ENCODE measurements at regions not wholly inside any gene's neighbourhood (a gene's known extent, or its start where the extent isn't known, plus 50 kb on each side); places are given as distances from the start of the nearest gene placed in this dataset.

DNA sequence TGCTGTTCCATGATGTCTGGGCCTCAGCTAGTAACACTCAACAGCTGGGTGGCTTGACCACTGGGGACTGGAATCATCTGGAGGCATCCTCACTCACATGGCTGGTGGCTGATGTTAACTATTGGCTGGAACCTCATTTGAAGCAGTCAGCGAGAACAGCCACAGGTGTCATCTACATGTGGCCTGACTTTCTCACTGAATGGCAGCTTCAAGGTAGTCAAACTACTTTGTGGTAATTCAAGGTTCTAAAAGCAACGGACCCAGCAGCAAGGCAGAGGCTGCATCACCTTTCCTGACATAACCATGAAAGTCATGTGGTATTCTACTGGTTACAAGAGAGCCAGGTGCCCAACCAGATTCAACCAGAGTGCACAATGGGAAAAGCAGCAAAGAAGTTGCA is 115.9 kb upstream of the DST start:
- H3K4me3 ChIP-seq (replicated peaks; ENCODE audit: low read depth, low read length), result no peak overlapping the region
- DNase-seq (ENCODE audit: low read depth), result no peak
- TF ChIP-seq, protein P1, sequence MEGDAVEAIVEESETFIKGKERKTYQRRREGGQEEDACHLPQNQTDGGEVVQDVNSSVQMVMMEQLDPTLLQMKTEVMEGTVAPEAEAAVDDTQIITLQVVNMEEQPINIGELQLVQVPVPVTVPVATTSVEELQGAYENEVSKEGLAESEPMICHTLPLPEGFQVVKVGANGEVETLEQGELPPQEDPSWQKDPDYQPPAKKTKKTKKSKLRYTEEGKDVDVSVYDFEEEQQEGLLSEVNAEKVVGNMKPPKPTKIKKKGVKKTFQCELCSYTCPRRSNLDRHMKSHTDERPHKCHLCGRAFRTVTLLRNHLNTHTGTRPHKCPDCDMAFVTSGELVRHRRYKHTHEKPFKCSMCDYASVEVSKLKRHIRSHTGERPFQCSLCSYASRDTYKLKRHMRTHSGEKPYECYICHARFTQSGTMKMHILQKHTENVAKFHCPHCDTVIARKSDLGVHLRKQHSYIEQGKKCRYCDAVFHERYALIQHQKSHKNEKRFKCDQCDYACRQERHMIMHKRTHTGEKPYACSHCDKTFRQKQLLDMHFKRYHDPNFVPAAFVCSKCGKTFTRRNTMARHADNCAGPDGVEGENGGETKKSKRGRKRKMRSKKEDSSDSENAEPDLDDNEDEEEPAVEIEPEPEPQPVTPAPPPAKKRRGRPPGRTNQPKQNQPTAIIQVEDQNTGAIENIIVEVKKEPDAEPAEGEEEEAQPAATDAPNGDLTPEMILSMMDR (IDR thresholded peaks at IDR 0.05; ENCODE audit: low read length, missing control alignments), result no peak

DNA sequence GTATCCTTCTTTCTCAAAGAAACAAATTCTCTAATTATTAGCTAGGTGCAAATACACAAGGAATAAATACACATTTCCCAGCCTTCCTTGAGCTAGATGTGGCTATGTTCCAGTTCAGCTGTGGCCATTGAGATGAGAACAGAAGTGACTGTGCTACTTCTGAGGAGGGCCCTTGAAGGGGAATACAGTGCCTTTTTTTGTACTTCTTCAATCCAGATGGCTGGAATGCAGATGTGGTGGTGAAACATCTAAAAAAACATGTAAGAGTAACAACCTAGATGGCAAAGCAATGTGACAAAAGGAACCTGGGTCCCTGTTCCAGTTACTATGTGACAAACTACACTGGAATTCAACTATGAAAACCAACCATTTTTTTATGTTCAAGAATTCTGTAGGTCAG is 115.4 kb upstream of the DST start:
- TF ChIP-seq, protein P1 (IDR thresholded peaks at IDR 0.05; ENCODE audit: low read length, missing control alignments), result no peak
- no peak overlapping the region for H3K4me3 ChIP-seq (replicated peaks; ENCODE audit: low read depth, low read length)
- DNase-seq (ENCODE audit: low read depth), result no peak

DNA sequence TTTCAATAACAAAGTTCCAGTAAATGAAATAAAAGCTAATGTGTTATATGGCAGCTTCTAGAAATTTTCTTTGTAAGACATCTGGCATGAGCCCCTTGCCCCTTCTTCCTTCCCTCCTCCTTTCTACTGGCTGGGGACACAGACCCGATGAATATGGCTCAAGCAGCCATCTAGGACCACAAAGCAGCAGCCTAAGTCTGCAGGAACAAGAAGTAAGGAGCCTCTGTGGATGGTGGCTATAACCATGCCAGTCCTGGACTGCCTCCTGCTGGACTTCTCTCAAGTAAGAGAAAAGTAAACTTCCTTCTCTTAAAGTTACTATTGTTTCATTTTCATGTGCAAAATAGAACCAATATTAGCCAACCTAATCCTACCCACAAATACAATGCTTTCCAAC is 114.9 kb upstream of the DST start:
- TF ChIP-seq, protein P1 (IDR thresholded peaks at IDR 0.05; ENCODE audit: low read length, missing control alignments), result peak; percentile 61
- DNase-seq (ENCODE audit: low read depth), result peak; percentile 80

DNA sequence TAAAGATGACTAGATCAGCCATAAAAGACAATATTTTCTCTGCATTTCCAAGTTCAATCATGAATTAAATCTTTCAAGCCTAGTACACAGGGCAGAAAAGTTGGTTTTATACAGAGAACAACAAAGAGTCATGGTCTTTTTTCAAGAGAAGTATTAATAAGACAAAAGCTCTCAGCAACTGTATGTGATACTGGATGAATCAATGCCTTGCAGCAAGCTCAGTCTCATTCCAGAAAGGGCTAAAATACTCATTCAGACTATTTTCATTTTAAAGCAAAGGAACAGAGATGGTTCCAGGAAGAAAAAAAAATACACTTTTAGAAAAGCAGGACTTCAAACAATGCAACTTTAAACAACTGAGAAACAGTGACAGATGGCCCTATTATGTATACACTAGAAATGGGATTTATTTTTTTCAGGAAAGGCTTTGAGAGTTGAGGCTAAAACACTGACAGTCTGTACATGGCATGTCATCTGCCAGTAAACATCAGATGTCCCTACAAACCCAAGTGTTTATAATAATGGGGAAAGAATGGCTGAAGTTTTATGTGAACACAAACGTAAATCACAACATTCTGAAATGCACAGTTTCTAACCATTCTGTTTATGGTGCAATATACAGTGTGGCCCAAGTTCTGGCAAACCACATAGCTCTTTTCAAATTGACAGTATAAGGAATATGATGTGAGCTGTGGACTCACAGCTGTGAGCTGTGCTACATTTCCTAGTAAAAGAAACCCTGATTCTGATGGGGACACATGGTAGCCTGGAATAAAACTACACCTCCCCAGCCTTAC is 114.3 kb upstream of the DST start:
- TF ChIP-seq, protein P1 (IDR thresholded peaks at IDR 0.05; ENCODE audit: low read length, missing control alignments), result no peak
- DNase-seq (ENCODE audit: low read depth), result no peak
- no peak overlapping the region for H3K4me3 ChIP-seq (replicated peaks; ENCODE audit: low read depth, low read length)

More for the DNA sequence above, 114.9 kb upstream of the DST start:
- H3K4me3 ChIP-seq (replicated peaks; ENCODE audit: low read depth, low read length), result no peak overlapping the region

DNA sequence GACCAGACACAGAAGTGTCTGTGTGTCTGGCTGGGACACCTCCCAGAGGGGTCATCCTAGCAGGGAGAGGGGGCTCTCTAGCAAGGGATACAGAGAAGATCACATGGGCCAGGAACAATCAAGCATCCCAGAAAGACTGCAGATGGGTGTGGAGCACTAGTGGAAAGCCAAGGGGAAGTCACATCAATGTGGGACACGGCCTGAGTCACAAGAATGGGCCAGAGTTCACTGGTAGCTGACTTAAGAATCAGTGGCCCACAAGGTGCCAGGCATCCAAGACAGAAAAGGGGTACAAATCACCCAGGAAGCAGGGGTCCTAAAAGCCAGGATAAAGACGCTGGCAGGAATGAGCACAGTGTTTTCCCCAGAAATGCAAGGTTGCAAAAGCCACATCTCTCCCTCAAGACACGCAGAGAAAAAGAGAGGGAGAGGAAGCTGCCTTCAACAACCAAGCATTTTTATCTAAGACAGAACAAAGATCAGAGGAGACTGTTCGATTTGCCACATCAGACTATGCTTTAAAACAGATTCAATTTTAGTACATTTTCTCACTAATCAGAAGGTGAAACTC is 113.6 kb upstream of the DST start:
- H3K4me3 ChIP-seq (replicated peaks; ENCODE audit: low read depth, low read length), result no peak overlapping the region
- TF ChIP-seq, protein P1 (IDR thresholded peaks at IDR 0.05; ENCODE audit: low read length, missing control alignments), result no peak
- DNase-seq (ENCODE audit: low read depth), result no peak

DNA sequence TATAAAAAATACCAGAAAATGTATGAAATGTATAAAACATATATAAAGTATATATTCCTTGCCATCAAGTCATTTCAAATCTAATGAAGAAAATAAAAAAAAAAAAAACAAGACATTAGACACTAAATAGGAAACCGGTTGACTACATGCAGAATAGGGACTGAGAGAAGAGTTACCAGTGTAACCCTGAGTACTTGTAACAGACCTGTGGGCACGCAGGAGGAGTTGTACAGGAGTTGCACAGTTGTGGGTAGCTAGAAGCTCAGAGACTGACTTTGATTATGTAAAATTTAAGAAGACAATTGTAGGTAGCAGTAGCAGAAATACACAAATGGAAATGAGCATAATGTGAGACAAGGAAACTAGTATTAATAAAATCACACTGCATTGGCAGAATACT is 112.4 kb upstream of the DST start:
- H3K4me3 ChIP-seq (replicated peaks; ENCODE audit: low read depth, low read length), result no peak overlapping the region
- no peak for DNase-seq (ENCODE audit: low read depth)
- TF ChIP-seq, protein P1 (IDR thresholded peaks at IDR 0.05; ENCODE audit: low read length, missing control alignments), result no peak

Data from fibroblast of pulmonary artery (primary cell).